Mesenchymal stem cell (in vitro differentiated cells and primary cell): ENCODE measurements at regions not wholly inside any gene's neighbourhood (a gene's known extent, or its start where the extent isn't known, plus 50 kb on each side); places are given as distances from the start of the nearest gene placed in this dataset.
"Not testable (repeated sequence)": the region's sequence is repeated elsewhere in the genome, so short reads cannot be mapped to it uniquely, and the experiment has no call there.

Experiments used
- DNase-seq: peaks from one replicate; pipeline ENCODE4 v3.0.0-alpha.2; 2013
- H2AFZ ChIP-seq: one replicate; pipeline ENCODE4 v1.6.1; 2013; ENCODE audit warnings: low read depth, mild to moderate bottlenecking, control low read depth, inconsistent platforms, low read length, moderate library complexity
- H2AK5ac ChIP-seq: 2 replicates; pipeline ENCODE4 v1.6.1; 2013; ENCODE audit warnings: low read length, moderate library complexity, mild to moderate bottlenecking, inconsistent platforms; ENCODE audit not compliant: severe bottlenecking
- H2BK120ac ChIP-seq: one replicate; pipeline ENCODE4 v1.6.1; 2013; ENCODE audit warnings: low read depth, mild to moderate bottlenecking, inconsistent platforms, low read length, moderate library complexity
- H2BK12ac ChIP-seq, 2 experiments: one replicate each; pipeline ENCODE4 v1.6.1; 2013; ENCODE audit warnings: inconsistent platforms in 2 of 2, low read length in 2 of 2, mild to moderate bottlenecking in 2 of 2, moderate library complexity in 2 of 2, control low read depth in 1 of 2
- H2BK15ac ChIP-seq: one replicate; pipeline ENCODE4 v1.6.1; 2013; ENCODE audit warnings: mild to moderate bottlenecking, low read depth, inconsistent platforms; ENCODE audit not compliant: poor library complexity, severe bottlenecking
- H2BK5ac ChIP-seq: 2 replicates; pipeline ENCODE4 v1.6.1; 2013; ENCODE audit warnings: low read depth, mild to moderate bottlenecking, low read length, control low read depth, inconsistent platforms; ENCODE audit not compliant: poor library complexity, severe bottlenecking
- H3K14ac ChIP-seq, 2 experiments: one replicate each; pipeline ENCODE4 v1.6.1; 2013; ENCODE audit warnings: inconsistent platforms in 2 of 2, low read length in 2 of 2, control low read depth in 1 of 2, mild to moderate bottlenecking in 1 of 2, moderate library complexity in 1 of 2
- H3K18ac ChIP-seq, 2 experiments: one replicate each; pipeline ENCODE4 v1.6.1; 2013; ENCODE audit warnings: inconsistent platforms in 2 of 2, low read length in 2 of 2, control low read depth in 1 of 2, low read depth in 1 of 2, mild to moderate bottlenecking in 1 of 2
- H3K23ac ChIP-seq, 2 experiments: one replicate each; pipeline ENCODE4 v1.6.1; 2013; ENCODE audit warnings: inconsistent platforms in 2 of 2, low read length in 2 of 2, mild to moderate bottlenecking in 2 of 2, moderate library complexity in 2 of 2, control low read depth in 1 of 2
- H3K27ac ChIP-seq: 2 replicates; pipeline ENCODE4 v1.5.1; 2013; ENCODE audit warnings: mild to moderate bottlenecking, moderate library complexity, low read length, control low read depth, inconsistent platforms; ENCODE audit not compliant: poor library complexity, severe bottlenecking
- H3K27me3 ChIP-seq, 2 experiments: 2 replicates each; pipeline versions ENCODE4 v1.6.1 to v1.7.0; 2013; ENCODE audit warnings: low read length in 2 of 2, mild to moderate bottlenecking in 2 of 2, moderate library complexity in 2 of 2, control low read depth in 1 of 2, inconsistent platforms in 1 of 2; ENCODE audit not compliant: control insufficient read depth in 1 of 2, insufficient read depth in 1 of 2
- H3K36me3 ChIP-seq, 2 experiments: 2 replicates each; pipeline versions ENCODE4 v1.6.1 to v1.7.0; 2013; ENCODE audit warnings: low read length in 2 of 2, control low read depth in 1 of 2, inconsistent platforms in 1 of 2, low read depth in 1 of 2, mild to moderate bottlenecking in 1 of 2; ENCODE audit not compliant: insufficient read depth in 2 of 2, control insufficient read depth in 1 of 2
- H3K4ac ChIP-seq, 2 experiments: one replicate each; pipeline ENCODE4 v1.6.1; 2013; ENCODE audit warnings: inconsistent platforms in 2 of 2, low read length in 2 of 2, mild to moderate bottlenecking in 2 of 2, moderate library complexity in 2 of 2, control low read depth in 1 of 2, low read depth in 1 of 2
- H3K4me1 ChIP-seq: 2 replicates; pipeline ENCODE4 v1.6.1; 2013; ENCODE audit warnings: low read depth, low read length, control low read depth; ENCODE audit not compliant: control insufficient read depth, insufficient read depth
- H3K4me2 ChIP-seq: 2 replicates; pipeline ENCODE4 v1.6.1; 2013; ENCODE audit warnings: low read length, mild to moderate bottlenecking, inconsistent platforms; ENCODE audit not compliant: poor library complexity, severe bottlenecking
- H3K4me3 ChIP-seq, 2 experiments: 2 replicates each; pipeline versions ENCODE4 v1.5.1 to v1.7.0; 2013; ENCODE audit warnings: low read length in 2 of 2, mild to moderate bottlenecking in 2 of 2, control low read depth in 1 of 2, low read depth in 1 of 2; ENCODE audit not compliant: insufficient read depth in 1 of 2
- H3K79me1 ChIP-seq: replicated peaks from 2 replicates; pipeline ENCODE4 v1.6.1; 2013; ENCODE audit warnings: mild to moderate bottlenecking, control low read depth, low read length, inconsistent platforms; ENCODE audit not compliant: poor library complexity, severe bottlenecking
- H3K9ac ChIP-seq: 2 replicates; pipeline ENCODE4 v1.7.0; 2013; ENCODE audit warnings: mild to moderate bottlenecking, low read length, moderate library complexity
- H3K9me3 ChIP-seq: 2 replicates; pipeline ENCODE4 v1.7.0; 2013; ENCODE audit warnings: mild to moderate bottlenecking, low read length; ENCODE audit not compliant: control insufficient read depth
- H4K8ac ChIP-seq: one replicate; pipeline ENCODE4 v1.6.1; 2013; ENCODE audit warnings: inconsistent platforms, mild to moderate bottlenecking, low read length, moderate library complexity
- H4K91ac ChIP-seq: one replicate; pipeline ENCODE4 v1.6.1; 2013; ENCODE audit warnings: mild to moderate bottlenecking, low read length, inconsistent platforms
- WGBS: methylation state at CpG from one replicate; pipeline ENCODE4 v1.1.7; 2013; ENCODE audit warnings: mixed read lengths; 5-methylcytosine and 5-hydroxymethylcytosine counted together

DNA sequence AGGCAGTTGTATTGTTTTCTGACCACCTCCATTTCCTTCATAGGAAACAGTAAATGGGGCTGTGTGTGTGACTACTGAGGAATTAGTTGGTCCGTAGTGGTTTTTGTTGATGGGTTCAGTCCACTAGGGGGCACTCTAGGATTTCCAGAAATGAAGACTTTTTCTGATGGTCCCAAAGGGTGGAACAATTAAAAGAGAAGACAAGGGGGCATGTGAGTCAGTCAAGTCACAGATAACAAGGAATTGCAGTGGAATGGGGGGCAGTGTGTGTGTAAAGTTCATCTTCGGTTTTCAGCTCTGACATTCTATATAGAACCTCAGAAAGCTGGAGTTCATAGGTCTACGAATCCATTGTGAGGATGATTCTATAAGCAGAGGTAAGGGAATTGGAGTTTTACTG lies 186.6 kb upstream of the OR4E1 start:
- no peak overlapping the region for H2BK12ac ChIP-seq
- H3K4me1 ChIP-seq = no peaks in the 10 kb centered on the region
- no peaks in the 10 kb centered on the region for H3K9me3 ChIP-seq
- 46% methylated on average over 2 of the region's 3 CpGs for WGBS
- H3K23ac ChIP-seq = no peak overlapping the region
- H3K4me2 ChIP-seq = no peak overlapping the region
- H4K8ac ChIP-seq = no peak overlapping the region
- no peak overlapping the region for H3K9ac ChIP-seq
- H2BK15ac ChIP-seq = no peak overlapping the region
- no peak overlapping the region for H4K91ac ChIP-seq
- H3K14ac ChIP-seq = no peak overlapping the region
- H3K18ac ChIP-seq = no peak overlapping the region
- DNase-seq = no peak
- H2BK5ac ChIP-seq = no peak overlapping the region
- H3K79me1 ChIP-seq = no peaks in the 10 kb centered on the region
- H3K27ac ChIP-seq = no peak overlapping the region
- no peak overlapping the region for H2BK120ac ChIP-seq
- no peak overlapping the region for H3K4me3 ChIP-seq
- no peak overlapping the region for H2AFZ ChIP-seq
- H2AK5ac ChIP-seq = no peak overlapping the region
- no peaks in the 10 kb centered on the region for H3K36me3 ChIP-seq
- H3K4ac ChIP-seq = no peak overlapping the region
- peaks cover 0 to 19% of the 10 kb centered on the region in 2 experiments for H3K27me3 ChIP-seq

DNA sequence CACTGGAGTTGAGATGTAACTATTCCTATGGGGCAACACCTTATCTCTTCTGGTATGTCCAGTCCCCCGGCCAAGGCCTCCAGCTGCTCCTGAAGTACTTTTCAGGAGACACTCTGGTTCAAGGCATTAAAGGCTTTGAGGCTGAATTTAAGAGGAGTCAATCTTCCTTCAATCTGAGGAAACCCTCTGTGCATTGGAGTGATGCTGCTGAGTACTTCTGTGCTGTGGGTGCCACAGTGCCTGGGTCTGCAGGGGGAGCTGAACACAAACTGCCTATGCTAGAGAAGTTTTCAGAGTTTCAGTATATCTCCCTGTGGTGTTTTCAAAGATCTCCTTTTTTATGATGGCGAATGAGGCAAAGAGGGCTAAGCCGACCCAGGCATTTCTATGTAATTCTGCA lies 179.2 kb upstream of the OR4E1 start:
- Histone ChIP-seq H3K4me2 (no peak overlapping the region), H3K4me1 (no peaks in the 10 kb centered on the region), H3K79me1 (no peaks in the 10 kb centered on the region), H3K27me3 (peaks cover 6 to 27% of the 10 kb centered on the region in 2 experiments), H2BK120ac (no peak overlapping the region), H3K27ac (no peak overlapping the region), H2AK5ac (no peak overlapping the region), H4K8ac (no peak overlapping the region), H3K18ac (no peak overlapping the region), H2BK15ac (no peak overlapping the region), H3K4me3 (no peak overlapping the region), H3K36me3 (no peaks in the 10 kb centered on the region), H3K4ac (no peak overlapping the region), H2BK5ac (no peak overlapping the region), H2BK12ac (no peak overlapping the region), H3K9me3 (no peaks in the 10 kb centered on the region), H3K9ac (no peak overlapping the region), H3K14ac (no peak overlapping the region), H2AFZ (no peak overlapping the region), H4K91ac (no peak overlapping the region), H3K23ac (no peak overlapping the region)
- 90% methylated on average over 3 of the region's 3 CpGs for WGBS
- DNase-seq = no peak

DNA sequence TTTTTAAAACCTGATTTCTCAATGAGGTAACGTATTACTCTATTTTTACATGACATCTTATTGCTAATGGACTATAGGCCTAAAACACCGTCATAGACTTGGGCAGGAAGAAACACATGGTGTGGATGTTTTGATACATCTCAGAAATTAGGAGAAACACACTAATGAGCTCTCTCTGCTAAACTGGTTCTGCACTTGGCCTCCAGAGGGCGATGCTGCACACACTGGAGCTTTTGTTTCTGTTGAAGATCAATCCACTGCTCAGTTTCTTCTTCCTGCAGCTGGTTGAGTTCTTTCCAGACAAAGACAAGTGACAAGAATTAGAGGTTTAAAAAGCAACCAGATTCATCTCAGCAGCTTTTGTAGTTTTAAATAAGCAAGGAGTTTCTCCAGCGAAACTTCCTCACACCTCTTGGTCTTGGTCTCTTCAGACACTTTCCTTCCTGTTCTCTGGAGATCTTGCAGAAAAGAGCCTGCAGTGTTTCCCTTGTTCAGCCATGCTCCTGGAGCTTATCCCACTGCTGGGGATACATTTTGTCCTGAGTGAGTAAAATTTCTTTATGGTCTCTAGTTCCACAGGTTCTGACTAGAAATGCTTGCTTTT lies 178.5 kb upstream of the OR4E1 start:
- Histone ChIP-seq H2BK120ac (no peak overlapping the region), H3K9me3 (no peaks in the 10 kb centered on the region), H2AFZ (no peak overlapping the region), H2BK12ac (no peak overlapping the region), H2BK5ac (no peak overlapping the region), H2AK5ac (no peak overlapping the region), H3K36me3 (no peaks in the 10 kb centered on the region), H3K14ac (no peak overlapping the region), H3K18ac (no peak overlapping the region), H3K4me2 (no peak overlapping the region), H3K27ac (no peak overlapping the region), H3K79me1 (no peaks in the 10 kb centered on the region), H3K4me1 (no peaks in the 10 kb centered on the region), H3K4me3 (no peak overlapping the region), H4K8ac (no peak overlapping the region), H4K91ac (no peak overlapping the region), H3K23ac (no peak overlapping the region), H3K4ac (no peak overlapping the region), H3K9ac (no peak overlapping the region), H3K27me3 (peaks cover 6 to 27% of the 10 kb centered on the region in 2 experiments), H2BK15ac (no peak overlapping the region)
- 10% methylated on average over 3 of the region's 4 CpGs for WGBS
- DNase-seq = peak; percentile 24

DNA sequence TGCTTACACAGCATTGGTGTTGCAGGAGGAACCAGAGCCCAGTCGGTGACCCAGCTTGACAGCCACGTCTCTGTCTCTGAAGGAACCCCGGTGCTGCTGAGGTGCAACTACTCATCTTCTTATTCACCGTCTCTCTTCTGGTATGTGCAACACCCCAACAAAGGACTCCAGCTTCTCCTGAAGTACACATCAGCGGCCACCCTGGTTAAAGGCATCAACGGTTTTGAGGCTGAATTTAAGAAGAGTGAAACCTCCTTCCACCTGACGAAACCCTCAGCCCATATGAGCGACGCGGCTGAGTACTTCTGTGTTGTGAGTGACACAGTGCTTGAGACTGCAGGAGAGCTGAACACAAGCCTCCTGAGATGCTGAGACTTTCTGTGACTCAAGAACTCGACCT lies 173.3 kb upstream of the OR4E1 start:
- H2AK5ac ChIP-seq, H3K27ac ChIP-seq, H3K4ac ChIP-seq, H3K23ac ChIP-seq, H4K91ac ChIP-seq, H3K4me3 ChIP-seq, H3K4me2 ChIP-seq, H2AFZ ChIP-seq, H2BK12ac ChIP-seq, DNase-seq, H2BK15ac ChIP-seq, H3K14ac ChIP-seq, H3K9ac ChIP-seq, H3K36me3 ChIP-seq, H2BK120ac ChIP-seq, H3K9me3 ChIP-seq, H3K4me1 ChIP-seq, H3K18ac ChIP-seq, H2BK5ac ChIP-seq, H4K8ac ChIP-seq, H3K79me1 ChIP-seq: not testable (repeated sequence)
- peaks cover 0 to 29% of the 10 kb centered on the region in 2 experiments for H3K27me3 ChIP-seq
- 56% methylated on average over 4 of the region's 11 CpGs for WGBS
